ENCODE measurements at regions not wholly inside any gene's neighbourhood (a gene's known extent, or its start where the extent isn't known, plus 50 kb on each side); places are given as distances from the start of the nearest gene placed in this dataset.

- TF ChIP-seq YY1 (IDR thresholded peaks at IDR 0.05; ENCODE audit: insufficient read depth, insufficient read length) (no peak), ZNF274 (IDR thresholded peaks at IDR 0.05; ENCODE audit: low read depth, low read length) (no peak)
Measured at GRCh38 chr14:106067935-106068334, 541.6 kb downstream of the TMEM121 start.

All from NT2/D1 (cell line).